ENCODE measurements at regions not wholly inside any gene's neighbourhood (a gene's known extent, or its start where the extent isn't known, plus 50 kb on each side); places are given as distances from the start of the nearest gene placed in this dataset.

GRCh38 chr4:27742816-27743215 lies 882.2 kb downstream of the STIM2 start:
- Histone ChIP-seq H3K79me2 (ENCODE audit: control insufficient read depth, low read length) (no peaks in the 10 kb centered on the region), H3K27ac (ENCODE audit: low read depth, low read length) (no peak overlapping the region), H3K36me3 (ENCODE audit: control insufficient read depth, low read length) (no peaks in the 10 kb centered on the region), H3K4me3 (ENCODE audit: low read length) (no peak overlapping the region), H4K20me1 (ENCODE audit: control insufficient read depth, insufficient read depth, low read depth, low read length) (no peaks in the 10 kb centered on the region), H3K9me3 (ENCODE audit: control insufficient read depth, insufficient read depth, low read length) (no peaks in the 10 kb centered on the region), H3K4me2 (ENCODE audit: low read length) (no peak overlapping the region), H3K9me2 (replicated peaks; ENCODE audit: control insufficient read depth, low read length) (no peaks in the 10 kb centered on the region), H3K27me3 (ENCODE audit: control insufficient read depth, low read length) (no peaks in the 10 kb centered on the region), H3K4me1 (ENCODE audit: control insufficient read depth, low read length) (no peaks in the 10 kb centered on the region), H3F3A (ENCODE audit: control insufficient read depth, insufficient read depth) (no peaks in the 10 kb centered on the region)
- TF ChIP-seq, protein P1, sequence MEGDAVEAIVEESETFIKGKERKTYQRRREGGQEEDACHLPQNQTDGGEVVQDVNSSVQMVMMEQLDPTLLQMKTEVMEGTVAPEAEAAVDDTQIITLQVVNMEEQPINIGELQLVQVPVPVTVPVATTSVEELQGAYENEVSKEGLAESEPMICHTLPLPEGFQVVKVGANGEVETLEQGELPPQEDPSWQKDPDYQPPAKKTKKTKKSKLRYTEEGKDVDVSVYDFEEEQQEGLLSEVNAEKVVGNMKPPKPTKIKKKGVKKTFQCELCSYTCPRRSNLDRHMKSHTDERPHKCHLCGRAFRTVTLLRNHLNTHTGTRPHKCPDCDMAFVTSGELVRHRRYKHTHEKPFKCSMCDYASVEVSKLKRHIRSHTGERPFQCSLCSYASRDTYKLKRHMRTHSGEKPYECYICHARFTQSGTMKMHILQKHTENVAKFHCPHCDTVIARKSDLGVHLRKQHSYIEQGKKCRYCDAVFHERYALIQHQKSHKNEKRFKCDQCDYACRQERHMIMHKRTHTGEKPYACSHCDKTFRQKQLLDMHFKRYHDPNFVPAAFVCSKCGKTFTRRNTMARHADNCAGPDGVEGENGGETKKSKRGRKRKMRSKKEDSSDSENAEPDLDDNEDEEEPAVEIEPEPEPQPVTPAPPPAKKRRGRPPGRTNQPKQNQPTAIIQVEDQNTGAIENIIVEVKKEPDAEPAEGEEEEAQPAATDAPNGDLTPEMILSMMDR (IDR thresholded peaks at IDR 0.05; ENCODE audit: low read depth, low read length, poor library complexity, severe bottlenecking), result no peak

DNA sequence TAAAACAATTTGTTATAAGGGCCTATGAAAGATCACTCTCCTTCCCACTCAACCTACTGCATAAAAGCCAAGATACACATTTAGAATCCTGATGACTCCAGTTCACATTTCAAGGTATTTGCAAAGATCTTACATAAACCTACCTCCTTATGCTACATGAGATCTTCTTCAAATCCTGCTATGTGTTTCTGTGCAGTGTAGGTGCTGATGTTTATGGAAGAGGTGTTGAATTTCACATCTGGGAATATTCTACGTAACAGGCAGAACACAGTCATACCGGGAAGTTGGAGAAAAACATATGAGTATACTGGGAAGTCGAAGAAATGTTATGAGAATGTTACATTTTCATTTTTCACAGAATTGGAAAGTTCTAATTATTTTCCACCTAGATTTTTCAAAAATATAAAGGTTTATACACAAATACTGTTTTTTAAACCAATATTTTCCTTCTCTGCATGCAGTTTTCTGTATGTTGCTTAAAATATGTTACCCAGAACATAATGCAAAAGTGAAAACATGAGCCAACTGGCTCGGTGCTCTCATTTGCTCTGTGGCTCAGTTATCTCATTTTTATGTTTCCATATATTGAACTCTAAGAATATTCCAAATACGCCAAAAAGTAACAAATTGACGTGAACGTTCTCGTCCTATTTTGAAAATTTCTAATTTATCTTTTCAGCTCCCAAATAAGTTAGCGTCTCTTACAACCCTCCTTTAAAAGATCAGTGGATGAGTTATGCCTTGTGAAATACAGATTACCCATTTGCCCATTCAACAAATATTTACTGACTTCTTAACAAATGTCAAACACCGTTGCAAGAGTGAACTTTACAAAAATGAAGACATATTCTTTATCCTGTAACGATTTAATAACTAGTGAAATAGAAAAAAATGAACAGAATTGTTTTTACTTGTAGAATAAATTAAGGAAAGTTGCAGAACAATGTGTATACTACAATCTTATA lies 899.3 kb downstream of the STIM2 start:
- Histone ChIP-seq H3F3A (ENCODE audit: control insufficient read depth, insufficient read depth) (no peaks in the 10 kb centered on the region), H3K4me1 (ENCODE audit: control insufficient read depth, low read length) (no peaks in the 10 kb centered on the region), H3K79me2 (ENCODE audit: control insufficient read depth, low read length) (no peaks in the 10 kb centered on the region), H3K4me2 (ENCODE audit: low read length) (no peak overlapping the region), H3K9me2 (replicated peaks; ENCODE audit: control insufficient read depth, low read length) (no peaks in the 10 kb centered on the region), H3K36me3 (ENCODE audit: control insufficient read depth, low read length) (no peaks in the 10 kb centered on the region), H3K27me3 (ENCODE audit: control insufficient read depth, low read length) (no peaks in the 10 kb centered on the region), H3K4me3 (ENCODE audit: low read length) (no peak overlapping the region), H4K20me1 (ENCODE audit: control insufficient read depth, insufficient read depth, low read depth, low read length) (no peaks in the 10 kb centered on the region), H3K27ac (ENCODE audit: low read depth, low read length) (no peak overlapping the region), H3K9me3 (ENCODE audit: control insufficient read depth, insufficient read depth, low read length) (no peaks in the 10 kb centered on the region)
- TF ChIP-seq, protein P1 (IDR thresholded peaks at IDR 0.05; ENCODE audit: low read depth, low read length, poor library complexity, severe bottlenecking), result no peak
- TF ChIP-seq EZH2phosphoT487 (IDR thresholded peaks at IDR 0.05; ENCODE audit: borderline replicate concordance, low read length), result no peak

DNA sequence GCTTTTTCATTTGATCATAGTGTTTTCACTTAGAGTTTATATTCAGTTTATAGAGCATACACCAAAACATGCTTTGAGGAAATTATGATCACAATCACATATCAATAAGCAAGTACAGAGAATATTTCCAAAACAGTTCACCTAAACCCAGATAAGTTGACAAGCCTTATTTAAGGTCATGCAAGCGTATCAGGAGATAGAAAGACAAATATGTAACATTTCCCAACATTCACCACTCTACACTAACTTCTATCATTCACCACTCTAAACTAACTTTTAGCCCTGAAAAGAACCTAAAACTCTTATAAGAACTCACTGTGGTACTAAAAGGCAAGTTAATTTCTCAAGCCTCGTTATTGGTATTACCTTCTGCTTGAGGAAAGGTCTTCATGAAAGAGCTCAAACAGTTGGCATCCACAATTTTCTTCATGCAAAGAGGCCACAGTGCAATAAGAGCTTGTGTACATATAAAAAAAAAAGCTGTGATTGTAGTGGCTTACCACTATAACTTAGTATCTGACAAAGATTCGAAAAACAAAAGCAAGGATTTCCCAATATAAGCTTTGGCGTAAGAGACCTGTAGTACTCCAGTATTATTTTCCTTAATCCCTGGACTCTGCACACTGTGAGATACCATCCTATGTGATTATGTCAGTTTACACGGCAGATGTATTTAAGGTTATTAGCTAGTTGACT lies 903.3 kb downstream of the STIM2 start:
- Histone ChIP-seq H3K36me3 (ENCODE audit: control insufficient read depth, low read length) (no peaks in the 10 kb centered on the region), H3K4me1 (ENCODE audit: control insufficient read depth, low read length) (no peaks in the 10 kb centered on the region), H3K4me2 (ENCODE audit: low read length) (no peak overlapping the region), H3K79me2 (ENCODE audit: control insufficient read depth, low read length) (no peaks in the 10 kb centered on the region), H4K20me1 (ENCODE audit: control insufficient read depth, insufficient read depth, low read depth, low read length) (no peaks in the 10 kb centered on the region), H3F3A (ENCODE audit: control insufficient read depth, insufficient read depth) (no peaks in the 10 kb centered on the region), H3K4me3 (ENCODE audit: low read length) (no peak overlapping the region), H3K27ac (ENCODE audit: low read depth, low read length) (no peak overlapping the region), H3K9me2 (replicated peaks; ENCODE audit: control insufficient read depth, low read length) (no peaks in the 10 kb centered on the region), H3K9me3 (ENCODE audit: control insufficient read depth, insufficient read depth, low read length) (no peaks in the 10 kb centered on the region), H3K27me3 (ENCODE audit: control insufficient read depth, low read length) (no peaks in the 10 kb centered on the region)
- TF ChIP-seq, protein P1 (IDR thresholded peaks at IDR 0.05; ENCODE audit: low read depth, low read length, poor library complexity, severe bottlenecking), result no peak
- no peak for TF ChIP-seq EZH2phosphoT487 (IDR thresholded peaks at IDR 0.05; ENCODE audit: borderline replicate concordance, low read length)

All from DOHH2 (cell line).